Activated CD8-positive, alpha-beta memory T cell treated with anti-CD3 and anti-CD28 coated beads, Interleukin-2, amount 50 U/mL, for 24 hours (primary cell): ENCODE measurements at regions not wholly inside any gene's neighbourhood (a gene's known extent, or its start where the extent isn't known, plus 50 kb on each side); places are given as distances from the start of the nearest gene placed in this dataset.

ENCODE experiments used
- DNase-seq: peaks from one replicate; pipeline ENCODE4 v3.0.0-alpha.2; 2020; ENCODE audit errors: extremely low read depth

DNA sequence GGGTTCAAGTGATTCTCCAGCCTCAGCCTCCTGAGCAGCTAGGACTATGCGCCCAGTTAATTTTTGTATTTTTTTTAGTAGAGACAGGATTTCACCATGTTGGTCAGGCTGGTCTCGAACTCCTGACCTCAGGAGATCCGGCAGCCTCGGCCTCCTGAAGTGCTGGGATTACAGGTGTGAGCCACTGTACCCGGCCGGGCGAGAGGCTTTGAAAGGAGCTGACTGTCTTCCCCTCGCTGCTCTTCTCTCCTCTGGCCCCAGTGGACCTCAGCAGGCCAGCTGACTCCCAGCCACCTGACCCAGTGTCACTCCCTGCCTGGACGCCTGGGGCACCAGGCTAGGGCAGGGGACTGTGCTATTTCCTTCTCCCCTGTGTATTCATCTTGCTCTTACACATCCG is 89.5 kb upstream of the ANKRD55 start:
- DNase-seq, result no peak

DNA sequence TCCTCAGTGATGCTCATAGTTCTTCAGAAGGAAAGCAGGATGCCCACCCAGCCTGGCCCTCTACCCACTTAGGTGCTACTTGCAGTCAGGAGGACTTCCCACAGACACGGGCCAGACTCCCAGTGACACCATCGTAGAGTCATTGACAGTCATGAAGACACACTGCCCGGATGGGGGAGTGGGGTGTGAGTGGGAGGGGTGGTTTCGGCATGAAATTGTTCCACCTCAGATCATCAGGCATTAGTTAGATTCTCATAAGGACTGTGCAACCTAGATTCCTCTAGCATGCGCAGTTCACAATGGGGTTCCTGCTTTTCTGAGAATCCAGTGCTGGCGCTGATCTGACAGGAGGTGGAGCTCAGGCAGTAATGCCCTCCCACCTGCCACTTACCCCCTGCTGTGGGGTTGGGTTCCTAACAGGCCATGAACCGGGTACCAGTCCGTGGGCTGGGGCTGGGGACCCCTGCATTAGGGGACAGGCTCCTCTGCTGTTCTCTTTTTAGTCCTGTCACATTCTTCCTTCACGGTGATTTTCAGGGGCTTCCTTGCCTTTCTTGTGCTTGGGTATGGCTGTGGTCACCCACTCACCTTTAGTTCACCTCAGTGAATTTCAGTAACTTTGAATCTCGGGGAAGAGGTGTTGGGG is 88.2 kb upstream of the ANKRD55 start:
- no peak for DNase-seq

- no peak for DNase-seq
These were observed 87.6 kb upstream of the ANKRD55 start for GRCh38 chr5:56320686-56321085.

DNA sequence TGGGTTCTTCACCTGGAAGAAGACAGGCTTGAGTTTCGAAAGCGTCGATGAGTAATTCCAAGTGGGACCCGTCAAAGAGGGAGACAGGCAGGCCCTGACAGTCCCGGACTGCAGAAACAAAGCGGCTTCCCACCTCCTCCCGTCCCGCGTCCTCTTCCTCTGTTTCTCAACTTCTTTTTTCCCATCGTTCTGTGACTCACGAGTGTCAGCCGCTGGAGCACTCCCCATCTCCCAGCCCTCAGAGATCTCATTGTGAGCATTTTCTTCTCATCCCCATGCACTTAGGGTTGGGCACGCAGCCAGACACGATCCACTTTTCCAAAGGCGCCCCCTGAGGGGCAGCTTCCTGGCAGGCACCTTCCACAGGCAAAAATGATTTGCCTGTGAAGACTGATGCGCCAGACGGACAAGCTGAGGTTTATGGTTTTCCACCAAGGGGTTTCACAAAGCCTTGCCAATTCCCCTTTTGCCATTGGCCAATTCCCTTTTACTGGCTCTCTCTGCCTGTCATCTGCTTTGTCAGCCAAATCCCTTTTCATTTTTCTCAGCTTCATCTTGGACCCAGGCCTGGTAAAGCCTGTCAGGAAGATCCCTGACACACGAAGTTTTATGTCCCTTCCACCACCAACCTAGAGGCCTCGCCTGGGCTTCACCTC is 86.5 kb upstream of the ANKRD55 start:
- DNase-seq, result no peak

DNA sequence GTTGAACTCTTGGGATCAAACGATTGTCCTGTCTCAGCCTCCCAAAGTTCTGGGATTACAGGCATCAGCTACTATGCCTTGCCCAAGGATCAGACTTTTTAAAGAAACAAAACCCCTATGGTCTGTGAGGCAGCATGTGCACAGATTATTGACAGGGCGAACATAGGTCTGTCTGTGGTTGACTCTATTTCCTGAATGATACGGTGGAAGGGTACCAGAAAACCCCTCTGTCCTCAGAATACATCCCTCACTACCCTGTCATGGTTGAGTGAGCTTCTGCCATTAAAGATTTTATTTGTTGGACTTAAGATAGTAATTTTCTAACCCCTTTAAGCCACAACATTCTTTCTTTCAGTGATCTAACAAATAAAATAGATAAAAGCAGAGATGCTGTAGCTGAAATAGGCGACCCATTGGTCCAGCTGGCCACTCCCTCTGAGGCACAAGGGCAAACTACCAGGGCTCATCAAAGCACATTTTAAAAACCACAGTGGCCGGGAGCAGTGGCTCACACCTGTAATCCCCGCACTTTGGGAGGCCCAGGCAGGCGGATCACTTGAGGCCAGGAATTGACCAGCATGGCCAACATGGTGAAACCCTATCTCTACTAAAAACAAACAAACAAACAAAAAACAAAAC is 84.9 kb upstream of the ANKRD55 start:
- no peak for DNase-seq

DNA sequence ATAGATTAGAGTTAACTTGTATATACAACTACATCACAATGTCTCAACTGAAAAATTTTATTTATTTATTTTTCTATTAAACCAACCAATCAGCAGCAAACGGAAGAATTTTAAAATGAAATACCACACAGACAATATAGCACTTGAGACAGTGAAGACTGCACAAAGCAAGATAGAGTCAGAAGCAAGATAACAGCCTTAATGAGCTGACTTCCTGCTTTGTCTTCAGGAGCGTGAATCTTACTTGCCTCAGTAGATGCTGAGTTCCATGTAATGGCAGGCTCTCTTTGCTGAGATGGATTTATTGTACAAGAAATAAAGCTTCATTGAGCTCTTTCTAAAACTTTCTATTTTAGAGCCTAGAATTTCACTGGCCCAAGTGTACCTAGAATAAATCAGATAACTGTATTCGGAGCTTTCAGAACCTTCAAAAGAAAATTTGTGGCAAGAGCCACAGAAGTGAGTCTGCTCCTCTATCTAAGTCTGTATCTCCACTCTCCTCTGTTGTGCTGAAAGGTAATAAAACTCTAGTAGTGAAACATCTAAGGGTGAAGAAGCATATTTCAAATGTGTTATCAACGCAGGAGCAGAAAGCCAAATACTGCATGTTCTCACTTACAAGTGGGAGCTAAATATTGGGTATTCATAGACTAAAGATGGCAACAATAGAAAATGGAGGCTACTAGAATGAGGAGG is 83.3 kb upstream of the ANKRD55 start:
- DNase-seq, result no peak

GRCh38 chr5:56314529-56314928 is 81.4 kb upstream of the ANKRD55 start:
- no peak for DNase-seq

DNA sequence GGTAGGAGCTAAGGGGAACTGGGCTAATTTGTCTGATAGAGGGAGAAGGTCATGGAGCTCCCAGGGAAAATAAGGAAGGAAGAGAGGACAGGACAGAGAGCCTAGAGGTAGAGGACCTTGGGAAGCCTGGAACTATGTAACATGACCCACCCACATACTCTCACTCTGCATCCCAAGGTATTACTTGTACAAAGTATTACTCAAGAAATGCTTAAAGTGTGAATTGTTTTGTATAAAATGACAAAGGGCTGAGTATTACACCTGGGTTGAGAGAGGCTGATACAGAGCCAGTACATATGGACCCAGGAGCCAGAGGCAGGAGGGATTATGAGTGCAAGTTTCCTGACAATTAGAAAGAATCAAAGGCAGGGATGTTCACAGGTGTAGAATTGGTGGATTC is 80.5 kb upstream of the ANKRD55 start:
- no peak for DNase-seq

- no peak for DNase-seq
These were observed 79.9 kb upstream of the ANKRD55 start for GRCh38 chr5:56313004-56313531.

GRCh38 chr5:56311306-56311905 is 78.3 kb upstream of the ANKRD55 start:
- no peak for DNase-seq

DNA sequence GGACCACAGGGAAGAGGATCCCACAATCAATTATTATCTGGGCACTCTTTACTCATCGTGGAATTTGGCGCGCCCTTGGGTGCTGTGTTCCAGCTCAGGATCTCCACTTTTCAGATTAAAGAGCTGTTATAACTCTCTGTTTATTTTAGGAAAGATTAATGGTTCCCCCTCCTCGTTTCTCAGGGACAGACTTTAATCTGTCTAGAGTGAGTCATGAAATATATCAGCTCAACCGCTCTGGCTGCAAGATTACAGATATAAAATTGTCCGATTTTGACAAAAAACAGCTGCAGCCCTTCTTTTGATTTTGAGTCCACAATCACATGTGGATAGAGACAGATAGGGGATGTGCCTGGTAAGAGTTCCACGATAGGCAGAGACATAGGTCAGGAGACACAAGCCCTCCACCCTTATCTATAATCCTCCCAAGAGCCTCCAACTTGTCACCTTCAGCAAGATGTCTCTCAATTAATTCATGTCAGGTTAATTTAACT is 77.6 kb upstream of the ANKRD55 start:
- no peak for DNase-seq

GRCh38 chr5:56309262-56309826 is 76.2 kb upstream of the ANKRD55 start:
- no peak for DNase-seq

DNA sequence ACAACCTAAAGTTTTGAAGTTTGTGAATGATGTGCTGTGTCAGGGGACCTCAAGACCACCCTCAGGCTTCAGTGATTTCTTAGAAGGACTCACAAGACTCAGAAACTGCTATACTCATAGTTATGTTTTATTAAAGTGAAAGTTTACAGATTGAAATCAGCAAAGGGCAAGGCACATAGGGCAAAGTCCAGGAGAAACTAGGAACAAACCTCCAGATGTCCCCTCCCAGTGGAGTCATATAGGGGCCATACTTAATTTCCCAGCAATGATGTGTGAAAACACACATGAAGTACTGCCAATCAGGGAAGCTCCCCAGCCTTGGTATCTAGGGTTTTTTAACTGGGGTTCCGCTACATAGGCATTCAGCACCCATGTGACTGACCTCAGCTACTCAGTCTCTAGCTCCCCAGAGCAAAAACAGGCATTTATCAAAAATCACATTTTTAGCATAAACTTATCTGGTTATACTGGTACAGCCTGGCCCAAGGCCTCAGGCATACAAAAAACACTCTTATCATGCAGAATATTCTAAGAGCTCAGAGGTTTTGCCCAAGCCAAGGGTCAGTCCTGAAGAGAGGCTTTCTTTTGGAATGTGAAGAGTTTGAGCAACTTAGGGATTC is 74.7 kb upstream of the ANKRD55 start:
- no peak for DNase-seq

DNA sequence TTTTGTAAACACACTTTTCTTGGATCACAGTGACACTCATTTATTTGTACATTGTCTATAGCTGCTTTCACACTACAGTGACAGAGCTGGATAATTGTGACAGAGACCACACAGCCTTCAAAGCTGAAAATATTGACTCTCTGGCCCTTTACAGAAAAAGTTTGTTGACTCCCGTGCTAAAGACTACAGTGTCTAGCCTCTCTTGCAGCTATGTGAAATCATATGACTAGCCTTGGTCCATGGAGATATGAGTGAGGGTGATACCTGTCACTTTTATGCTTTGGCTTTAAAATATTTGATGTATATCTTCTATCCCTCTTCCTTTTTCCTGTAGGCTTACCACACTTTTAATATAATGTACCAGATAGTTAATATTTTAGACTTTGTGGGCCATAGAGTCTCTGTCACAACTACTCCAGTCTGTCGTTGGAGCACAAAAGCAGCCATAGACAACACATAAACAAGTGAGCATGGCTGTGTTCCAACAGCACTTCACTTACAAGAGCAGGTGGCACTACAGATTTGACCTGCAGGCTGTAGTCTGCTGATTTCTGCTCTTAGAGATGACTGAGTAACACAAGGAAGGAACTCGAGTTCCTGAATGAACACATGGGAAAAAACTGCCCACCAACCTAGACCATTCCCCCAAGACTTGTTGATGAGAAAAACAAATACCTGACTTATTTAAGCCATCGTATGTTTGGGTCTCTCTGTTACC is 73.5 kb upstream of the ANKRD55 start:
- no peak for DNase-seq

DNA sequence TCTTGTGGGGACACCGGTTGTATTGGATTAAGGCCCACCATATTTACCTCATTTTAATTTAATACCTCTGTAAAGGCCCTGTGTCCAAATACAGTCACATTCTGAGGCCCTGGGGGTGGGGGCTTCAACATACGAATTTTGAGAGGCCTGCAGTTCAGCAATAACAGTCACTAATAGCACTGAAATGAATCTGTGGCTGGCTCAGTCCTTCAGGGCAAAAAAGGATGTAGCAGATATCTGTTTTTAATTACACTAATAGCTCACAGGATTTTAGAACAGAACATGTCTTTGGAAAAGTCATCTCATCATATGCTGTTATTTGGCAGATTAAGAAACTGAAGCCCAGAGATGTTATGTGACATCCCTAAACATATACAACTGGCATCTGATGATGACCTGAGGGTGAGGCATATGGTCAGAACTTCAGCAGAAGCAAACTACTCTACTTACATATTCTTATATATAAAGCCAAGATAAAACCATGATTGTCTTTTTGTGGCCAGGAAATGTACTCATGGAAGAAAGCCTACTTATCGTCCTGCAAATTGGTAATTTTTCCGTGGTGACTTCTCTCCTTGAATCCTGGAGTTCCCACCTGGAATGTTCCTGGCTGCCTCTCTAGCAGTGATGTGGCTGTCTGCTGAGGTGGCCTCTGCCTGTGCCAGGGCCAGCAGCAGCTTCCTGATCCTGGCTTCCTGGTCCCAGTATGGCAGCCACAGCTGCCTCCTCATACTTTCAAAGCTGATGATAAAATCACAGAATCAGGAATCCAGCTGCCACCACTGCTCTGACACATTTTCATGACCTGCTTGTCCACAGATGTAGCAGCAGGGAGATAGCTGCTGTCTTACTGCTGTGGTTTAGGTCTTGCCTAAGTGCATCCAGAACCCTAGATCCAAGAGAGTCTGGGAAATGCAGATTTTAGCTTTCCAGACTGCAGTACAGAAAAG is 72.1 kb upstream of the ANKRD55 start:
- no peak for DNase-seq

DNA sequence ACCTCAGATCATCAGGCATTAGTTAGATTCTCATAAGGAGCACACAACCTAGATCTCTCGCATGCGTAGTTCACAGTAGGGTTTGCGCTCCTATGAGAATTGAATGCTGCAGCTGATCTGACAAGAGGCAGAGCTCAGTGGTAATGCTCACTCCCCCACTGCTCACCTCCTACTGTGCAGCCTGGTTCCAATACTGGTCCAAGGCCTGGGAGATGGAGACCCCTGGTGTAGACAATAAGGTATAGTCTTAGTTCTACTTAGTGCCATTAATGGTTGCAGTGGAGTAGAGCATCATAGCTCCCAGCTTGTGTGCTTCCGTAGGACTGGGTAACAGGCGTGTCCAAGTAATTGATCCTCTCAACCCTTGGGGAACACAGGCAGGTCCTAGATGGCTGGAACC is 70.4 kb upstream of the ANKRD55 start:
- DNase-seq, result no peak

DNA sequence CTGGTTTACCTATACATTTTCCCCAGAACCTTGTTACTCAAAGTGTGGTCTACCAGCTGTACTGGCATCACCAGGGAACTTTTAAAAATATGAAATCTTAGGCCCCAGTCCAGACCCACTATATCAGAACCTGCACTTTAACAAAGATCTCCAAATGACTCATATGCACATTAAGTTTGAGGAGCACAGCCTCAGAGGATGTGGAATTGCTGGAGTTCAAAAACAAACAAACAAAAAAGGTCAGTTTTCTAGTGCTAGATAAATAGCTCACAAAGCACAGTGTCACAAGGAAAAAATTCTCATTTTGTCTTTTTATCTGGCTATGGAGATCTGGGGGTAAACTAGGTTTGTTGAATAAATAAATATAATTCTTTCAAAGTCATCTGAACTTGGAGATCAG is 68.9 kb upstream of the ANKRD55 start:
- DNase-seq, result no peak

DNA sequence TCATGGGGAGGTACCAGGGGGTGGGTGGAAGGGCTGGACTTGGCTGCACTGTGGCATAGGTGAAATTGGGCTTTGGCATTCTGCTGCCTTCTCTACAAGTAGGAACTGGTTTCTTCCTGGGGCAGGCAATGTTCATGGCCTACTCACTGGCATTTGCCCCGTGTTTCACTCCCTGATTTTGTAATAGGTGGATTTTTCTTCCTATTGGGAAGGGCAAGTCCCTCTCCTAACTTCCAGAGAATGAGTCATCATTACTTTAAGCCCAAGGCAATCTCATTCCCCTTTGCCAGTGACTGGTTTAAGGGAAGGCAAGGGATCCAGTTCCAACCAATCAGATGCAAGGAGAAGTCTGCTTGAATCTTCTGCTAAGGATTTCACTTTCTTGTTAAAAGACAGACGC is 67.9 kb upstream of the ANKRD55 start:
- DNase-seq, result no peak

- DNase-seq, result no peak
These were observed 66.1 kb upstream of the ANKRD55 start for GRCh38 chr5:56299212-56299611.
